EH (cell line): ENCODE measurements at regions not wholly inside any gene's neighbourhood (a gene's known extent, or its start where the extent isn't known, plus 50 kb on each side); places are given as distances from the start of the nearest gene placed in this dataset.

Experiments
- DNase-seq: peaks from one replicate; pipeline ENCODE4 v3.0.0-alpha.2; 2015; ENCODE audit warnings: low read depth

GRCh38 chr7:121810831-121811672 lies 61.9 kb upstream of the PTPRZ1 start:
- no peak for DNase-seq

- no peak for DNase-seq
Measured at GRCh38 chr7:121807078-121807477, 65.9 kb upstream of the PTPRZ1 start.

GRCh38 chr7:121803039-121803438 lies 69.9 kb upstream of the PTPRZ1 start:
- DNase-seq: no peak

GRCh38 chr7:121800916-121801675 lies 71.9 kb upstream of the PTPRZ1 start:
- no peak for DNase-seq

GRCh38 chr7:121798896-121799295 lies 74.1 kb upstream of the PTPRZ1 start:
- peak; percentile 1 for DNase-seq

GRCh38 chr7:121798453-121798840 lies 74.5 kb upstream of the PTPRZ1 start:
- no peak for DNase-seq

- no peak for DNase-seq
Measured at GRCh38 chr7:121797657-121798452, 75.1 kb upstream of the PTPRZ1 start.

GRCh38 chr7:121796936-121797656 lies 75.9 kb upstream of the PTPRZ1 start:
- no peak for DNase-seq

GRCh38 chr7:121796381-121796780 lies 76.6 kb upstream of the PTPRZ1 start:
- DNase-seq: no peak

GRCh38 chr7:121795736-121796135 lies 77.2 kb upstream of the PTPRZ1 start:
- no peak for DNase-seq

GRCh38 chr7:121793716-121794115 lies 79.2 kb upstream of the PTPRZ1 start:
- no peak for DNase-seq

GRCh38 chr7:121777672-121778071 lies 95.3 kb upstream of the PTPRZ1 start:
- no peak for DNase-seq

- no peak for DNase-seq
Measured at GRCh38 chr7:121774563-121774962, 98.4 kb upstream of the PTPRZ1 start.

- DNase-seq: no peak
Measured at GRCh38 chr7:121766676-121767075, 106.3 kb upstream of the PTPRZ1 start.

GRCh38 chr7:121761399-121761798 lies 111.6 kb upstream of the PTPRZ1 start:
- DNase-seq: no peak

- no peak for DNase-seq
Measured at GRCh38 chr7:121755818-121756552, 117.0 kb upstream of the PTPRZ1 start.

GRCh38 chr7:121755286-121755685 lies 117.7 kb upstream of the PTPRZ1 start:
- DNase-seq: no peak

- DNase-seq: no peak
Measured at GRCh38 chr7:121753944-121754343, 119.0 kb upstream of the PTPRZ1 start.

- peak; percentile 27 for DNase-seq
Measured at GRCh38 chr7:121752706-121753105, 120.3 kb upstream of the PTPRZ1 start.

- no peak for DNase-seq
Measured at GRCh38 chr7:121748546-121748945, 124.4 kb upstream of the PTPRZ1 start.

- no peak for DNase-seq
Measured at GRCh38 chr7:121745856-121746255, 127.1 kb upstream of the PTPRZ1 start.
